Activated T-cell treated with anti-CD3 and anti-CD28 coated beads, Interleukin-2, amount 50 U/mL, for 1 hour (primary cell): ENCODE measurements at regions not wholly inside any gene's neighbourhood (a gene's known extent, or its start where the extent isn't known, plus 50 kb on each side); places are given as distances from the start of the nearest gene placed in this dataset.
"Not testable (repeated sequence)": the region's sequence is repeated elsewhere in the genome, so short reads cannot be mapped to it uniquely, and the experiment has no call there.

Source experiments
- DNase-seq: peaks from one replicate; pipeline ENCODE4 v3.0.0-alpha.2; 2020

GRCh38 chr14:105682442-105682841, 156.1 kb downstream of the TMEM121 start:
- DNase-seq: not testable (repeated sequence)

GRCh38 chr14:105682956-105683570, 156.7 kb downstream of the TMEM121 start:
- no peak for DNase-seq

GRCh38 chr14:105684056-105684455, 157.7 kb downstream of the TMEM121 start:
- not testable (repeated sequence) for DNase-seq

GRCh38 chr14:105684597-105684996, 158.2 kb downstream of the TMEM121 start:
- DNase-seq: not testable (repeated sequence)

- DNase-seq: no peak
These were observed 158.6 kb downstream of the TMEM121 start for GRCh38 chr14:105685003-105685402.

- not testable (repeated sequence) for DNase-seq
These were observed 159.2 kb downstream of the TMEM121 start for GRCh38 chr14:105685605-105686004.

- DNase-seq: not testable (repeated sequence)
These were observed 159.7 kb downstream of the TMEM121 start for GRCh38 chr14:105686050-105686449.

GRCh38 chr14:105686462-105687170, 160.2 kb downstream of the TMEM121 start:
- not testable (repeated sequence) for DNase-seq

- not testable (repeated sequence) for DNase-seq
These were observed 161.0 kb downstream of the TMEM121 start for GRCh38 chr14:105687171-105688022.

- not testable (repeated sequence) for DNase-seq
These were observed 161.6 kb downstream of the TMEM121 start for GRCh38 chr14:105688023-105688351.

GRCh38 chr14:105688664-105689221, 162.4 kb downstream of the TMEM121 start:
- not testable (repeated sequence) for DNase-seq

- DNase-seq: no peak
These were observed 163.3 kb downstream of the TMEM121 start for GRCh38 chr14:105689722-105690121.

- DNase-seq: no peak
These were observed 164.3 kb downstream of the TMEM121 start for GRCh38 chr14:105690671-105691070.

- DNase-seq: not testable (repeated sequence)
These were observed 165.1 kb downstream of the TMEM121 start for GRCh38 chr14:105691321-105692109.

- DNase-seq: not testable (repeated sequence)
These were observed 165.8 kb downstream of the TMEM121 start for GRCh38 chr14:105692110-105692685.

- no peak for DNase-seq
These were observed 168.6 kb downstream of the TMEM121 start for GRCh38 chr14:105694961-105695360.

GRCh38 chr14:105696388-105696787, 170.0 kb downstream of the TMEM121 start:
- DNase-seq: not testable (repeated sequence)

GRCh38 chr14:105697414-105697813, 171.0 kb downstream of the TMEM121 start:
- not testable (repeated sequence) for DNase-seq

GRCh38 chr14:105697955-105698354, 171.6 kb downstream of the TMEM121 start:
- DNase-seq: not testable (repeated sequence)

- not testable (repeated sequence) for DNase-seq
These were observed 172.7 kb downstream of the TMEM121 start for GRCh38 chr14:105698940-105699556.

- DNase-seq: not testable (repeated sequence)
These were observed 173.3 kb downstream of the TMEM121 start for GRCh38 chr14:105699706-105700105.
